Stimulated activated CD8-positive, alpha-beta memory T cell treated with anti-CD3 and anti-CD28 coated beads, Interleukin-15, amount 100 ng/mL, for 4 hours (primary cell): ENCODE measurements at regions not wholly inside any gene's neighbourhood (a gene's known extent, or its start where the extent isn't known, plus 50 kb on each side); places are given as distances from the start of the nearest gene placed in this dataset.
"Not testable (repeated sequence)": the region's sequence is repeated elsewhere in the genome, so short reads cannot be mapped to it uniquely, and the experiment has no call there.

Source experiments
- DNase-seq, 2 donors: peaks; one replicate each; pipeline ENCODE4 v3.0.0-alpha.2; 2020; ENCODE audit warnings: low read depth in 2 of 2

- no peak for DNase-seq
Measured at GRCh38 chr6:16907991-16908390, 146.7 kb upstream of the ATXN1 start.

GRCh38 chr6:16904957-16905356 lies 143.7 kb upstream of the ATXN1 start:
- no peak for DNase-seq

GRCh38 chr6:16903470-16903869 lies 142.2 kb upstream of the ATXN1 start:
- no peak for DNase-seq

- DNase-seq = no peak
Measured at GRCh38 chr6:16902502-16902901, 141.2 kb upstream of the ATXN1 start.

- DNase-seq = no peak
Measured at GRCh38 chr6:16901782-16902181, 140.5 kb upstream of the ATXN1 start.

- no peak for DNase-seq
Measured at GRCh38 chr6:16901306-16901705, 140.0 kb upstream of the ATXN1 start.

GRCh38 chr6:16898640-16899396 lies 137.6 kb upstream of the ATXN1 start:
- DNase-seq = no peak

- DNase-seq = no peak
Measured at GRCh38 chr6:16897669-16898068, 136.4 kb upstream of the ATXN1 start.

GRCh38 chr6:16894301-16894700 lies 133.0 kb upstream of the ATXN1 start:
- no peak for DNase-seq

- DNase-seq = not testable (repeated sequence)
Measured at GRCh38 chr6:16891110-16891509, 129.8 kb upstream of the ATXN1 start.

- no peak for DNase-seq
Measured at GRCh38 chr6:16885411-16886160, 124.3 kb upstream of the ATXN1 start.

- DNase-seq = no peak
Measured at GRCh38 chr6:16884526-16884925, 123.3 kb upstream of the ATXN1 start.

- DNase-seq = no peak
Measured at GRCh38 chr6:16883414-16883813, 122.2 kb upstream of the ATXN1 start.

- DNase-seq = no peak
Measured at GRCh38 chr6:16882230-16882629, 121.0 kb upstream of the ATXN1 start.

GRCh38 chr6:16876852-16877251 lies 115.6 kb upstream of the ATXN1 start:
- DNase-seq = not testable (repeated sequence)

GRCh38 chr6:16876201-16876600 lies 114.9 kb upstream of the ATXN1 start:
- no peak for DNase-seq

GRCh38 chr6:16873698-16874097 lies 112.4 kb upstream of the ATXN1 start:
- no peak for DNase-seq

- DNase-seq = no peak
Measured at GRCh38 chr6:16872543-16873235, 111.4 kb upstream of the ATXN1 start.

GRCh38 chr6:16871047-16871446 lies 109.8 kb upstream of the ATXN1 start:
- DNase-seq = no peak

GRCh38 chr6:16868968-16869367 lies 107.7 kb upstream of the ATXN1 start:
- DNase-seq = no peak

GRCh38 chr6:16857969-16858592 lies 96.8 kb upstream of the ATXN1 start:
- DNase-seq = no peak

GRCh38 chr6:16855460-16855859 lies 94.2 kb upstream of the ATXN1 start:
- DNase-seq = no peak
